ENCODE measurements at regions not wholly inside any gene's neighbourhood (a gene's known extent, or its start where the extent isn't known, plus 50 kb on each side); places are given as distances from the start of the nearest gene placed in this dataset.

GRCh38 chr2:7658486-7658885 lies 741.3 kb downstream of the RNF144A start:
- no peaks in the 10 kb centered on the region for H3K4me1 ChIP-seq (ENCODE audit: control insufficient read depth in 1 of 2, low read depth in 2 of 2)
- TF ChIP-seq, protein P1, sequence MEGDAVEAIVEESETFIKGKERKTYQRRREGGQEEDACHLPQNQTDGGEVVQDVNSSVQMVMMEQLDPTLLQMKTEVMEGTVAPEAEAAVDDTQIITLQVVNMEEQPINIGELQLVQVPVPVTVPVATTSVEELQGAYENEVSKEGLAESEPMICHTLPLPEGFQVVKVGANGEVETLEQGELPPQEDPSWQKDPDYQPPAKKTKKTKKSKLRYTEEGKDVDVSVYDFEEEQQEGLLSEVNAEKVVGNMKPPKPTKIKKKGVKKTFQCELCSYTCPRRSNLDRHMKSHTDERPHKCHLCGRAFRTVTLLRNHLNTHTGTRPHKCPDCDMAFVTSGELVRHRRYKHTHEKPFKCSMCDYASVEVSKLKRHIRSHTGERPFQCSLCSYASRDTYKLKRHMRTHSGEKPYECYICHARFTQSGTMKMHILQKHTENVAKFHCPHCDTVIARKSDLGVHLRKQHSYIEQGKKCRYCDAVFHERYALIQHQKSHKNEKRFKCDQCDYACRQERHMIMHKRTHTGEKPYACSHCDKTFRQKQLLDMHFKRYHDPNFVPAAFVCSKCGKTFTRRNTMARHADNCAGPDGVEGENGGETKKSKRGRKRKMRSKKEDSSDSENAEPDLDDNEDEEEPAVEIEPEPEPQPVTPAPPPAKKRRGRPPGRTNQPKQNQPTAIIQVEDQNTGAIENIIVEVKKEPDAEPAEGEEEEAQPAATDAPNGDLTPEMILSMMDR (IDR thresholded peaks at IDR 0.05): no peak
- no peaks in the 10 kb centered on the region for H3K36me3 ChIP-seq
- H3K27me3 ChIP-seq (replicated peaks; ENCODE audit: insufficient read depth): no peaks in the 10 kb centered on the region
- ATAC-seq (ENCODE audit: insufficient number of reproducible peaks, low FRiP score, low read depth) (no peak), DNase-seq (ENCODE audit: low spot score) (no peak)
- no peak overlapping the region for H3K4me3 ChIP-seq
- H3K27ac ChIP-seq: no peak overlapping the region
- H3K9me3 ChIP-seq: peaks cover 5% of the 10 kb centered on the region

- Histone ChIP-seq H3K27ac (no peak overlapping the region), H3K27me3 (replicated peaks; ENCODE audit: insufficient read depth) (no peaks in the 10 kb centered on the region), H3K4me1 (ENCODE audit: control insufficient read depth in 1 of 2, low read depth in 2 of 2) (no peaks in the 10 kb centered on the region), H3K4me3 (no peak overlapping the region), H3K36me3 (no peaks in the 10 kb centered on the region), H3K9me3 (no peaks in the 10 kb centered on the region)
- TF ChIP-seq, protein P1 (IDR thresholded peaks at IDR 0.05): no peak
- ATAC-seq (ENCODE audit: insufficient number of reproducible peaks, low FRiP score, low read depth) (no peak), DNase-seq (ENCODE audit: low spot score) (no peak)
Observed at GRCh38 chr2:7660816-7661215, 743.6 kb downstream of the RNF144A start.

DNA sequence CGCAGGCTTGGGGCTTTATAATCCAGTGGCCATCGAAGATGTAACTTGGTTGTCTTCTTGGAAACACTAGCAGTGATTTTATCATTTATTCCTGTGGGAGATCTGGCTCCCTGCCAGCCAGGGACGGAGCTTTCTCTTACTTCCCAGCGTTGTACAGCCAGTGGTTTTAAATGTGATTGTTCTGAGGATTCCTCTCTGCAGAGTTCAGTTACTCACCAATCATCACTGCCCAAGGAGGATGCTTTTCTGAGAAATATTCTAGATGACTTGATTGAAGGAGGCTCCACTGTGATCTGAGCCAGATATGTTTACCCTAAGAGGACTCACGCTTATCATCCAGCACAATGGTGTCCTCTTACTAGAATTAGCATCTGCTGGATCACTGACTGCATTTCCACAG lies 744.3 kb downstream of the RNF144A start:
- DNase-seq (ENCODE audit: low spot score): no peak
- Histone ChIP-seq H3K27me3 (replicated peaks; ENCODE audit: insufficient read depth) (no peaks in the 10 kb centered on the region), H3K36me3 (no peaks in the 10 kb centered on the region), H3K4me1 (ENCODE audit: control insufficient read depth in 1 of 2, low read depth in 2 of 2) (no peaks in the 10 kb centered on the region), H3K27ac (no peak overlapping the region), H3K4me3 (no peak overlapping the region), H3K9me3 (no peaks in the 10 kb centered on the region)
- ATAC-seq (ENCODE audit: insufficient number of reproducible peaks, low FRiP score, low read depth): no peak
- TF ChIP-seq, protein P1 (IDR thresholded peaks at IDR 0.05): no peak

GRCh38 chr2:7665880-7666279 lies 748.7 kb downstream of the RNF144A start:
- no peaks in the 10 kb centered on the region for H3K27me3 ChIP-seq (replicated peaks; ENCODE audit: insufficient read depth)
- H3K36me3 ChIP-seq: no peaks in the 10 kb centered on the region
- no peaks in the 10 kb centered on the region for H3K9me3 ChIP-seq
- no peaks in the 10 kb centered on the region for H3K4me1 ChIP-seq (ENCODE audit: control insufficient read depth in 1 of 2, low read depth in 2 of 2)
- H3K27ac ChIP-seq: no peak overlapping the region
- TF ChIP-seq, protein P1 (IDR thresholded peaks at IDR 0.05): no peak
- ATAC-seq (ENCODE audit: insufficient number of reproducible peaks, low FRiP score, low read depth): no peak
- no peak for DNase-seq (ENCODE audit: low spot score)
- no peak overlapping the region for H3K4me3 ChIP-seq

DNA sequence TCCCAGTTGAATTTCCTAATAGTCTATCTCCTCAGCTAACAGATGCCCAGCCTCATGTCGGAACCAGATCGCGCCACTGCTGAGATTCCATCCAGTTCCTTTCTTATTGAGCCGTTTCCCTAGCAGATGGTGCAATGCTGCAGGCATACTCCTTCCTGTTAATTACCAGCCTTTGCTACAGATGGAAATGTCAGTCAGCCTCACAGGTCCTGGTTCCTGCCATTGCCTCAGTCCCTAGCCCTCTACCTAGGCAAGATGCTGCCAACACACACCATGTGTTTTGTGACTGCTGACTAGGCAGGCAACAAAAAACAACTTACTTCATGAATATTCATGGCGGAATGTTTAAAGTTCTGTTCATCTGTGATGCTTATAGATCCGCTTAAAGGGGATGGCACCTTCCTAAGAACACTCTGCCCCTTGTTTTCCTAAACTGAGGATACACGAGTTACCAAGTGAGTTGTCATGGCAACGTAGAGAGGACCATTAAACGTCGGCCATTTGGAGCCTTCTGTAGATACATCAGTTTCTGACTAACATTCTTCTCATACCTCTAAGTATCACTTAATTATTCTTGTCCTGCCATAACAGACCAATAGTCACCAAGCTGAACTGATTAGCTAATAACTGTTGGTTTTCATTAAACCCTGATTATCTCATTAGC lies 749.5 kb downstream of the RNF144A start:
- Histone ChIP-seq H3K4me1 (ENCODE audit: control insufficient read depth in 1 of 2, low read depth in 2 of 2) (no peaks in the 10 kb centered on the region), H3K4me3 (no peak overlapping the region), H3K36me3 (no peaks in the 10 kb centered on the region), H3K27me3 (replicated peaks; ENCODE audit: insufficient read depth) (no peaks in the 10 kb centered on the region), H3K9me3 (no peaks in the 10 kb centered on the region), H3K27ac (no peak overlapping the region)
- no peak for ATAC-seq (ENCODE audit: insufficient number of reproducible peaks, low FRiP score, low read depth)
- TF ChIP-seq, protein P1 (IDR thresholded peaks at IDR 0.05): no peak
- DNase-seq (ENCODE audit: low spot score): no peak

Data from thoracic aorta (tissue), 2 donors.